Esophagus muscularis mucosa (tissue), 4 donors: ENCODE measurements at regions not wholly inside any gene's neighbourhood (a gene's known extent, or its start where the extent isn't known, plus 50 kb on each side); places are given as distances from the start of the nearest gene placed in this dataset.
"Not testable (repeated sequence)": the region's sequence is repeated elsewhere in the genome, so short reads cannot be mapped to it uniquely, and the experiment has no call there.

ENCODE experiments used
- DNase-seq: peaks from one replicate; pipeline ENCODE4 v3.0.0-alpha.2; 2017; ENCODE audit errors: extremely low spot score
- H3K27ac ChIP-seq, 4 donors: fragments of 200-600 bp; sonication (generic); replicated peaks in 1 of 4; 1 replicate in 3 of 4; 2 replicates in 1 of 4; pipeline ENCODE4 v1.5.1; 2016 to 2019; ENCODE audit warnings: mild to moderate bottlenecking in 1 of 4
- H3K27me3 ChIP-seq, 4 donors: fragments of 200-600 bp; sonication (generic); one replicate each; pipeline versions ENCODE4 v1.5.1 to v1.6.0; 2016 to 2019
- H3K36me3 ChIP-seq, 4 donors: fragments of 200-600 bp; sonication (generic); one replicate each; pipeline ENCODE4 v1.5.1; 2016 to 2019
- H3K4me1 ChIP-seq, 4 donors: fragments of 200-600 bp; sonication (generic); one replicate each; pipeline ENCODE4 v1.5.1; 2016 to 2019
- H3K4me3 ChIP-seq, 4 donors: fragments of 200-600 bp; sonication (generic); 1 replicate in 2 of 4; 2 replicates in 2 of 4; pipeline ENCODE4 v1.5.1; 2016 to 2019; ENCODE audit warnings: mild to moderate bottlenecking in 4 of 4, moderate library complexity in 1 of 4
- H3K9me3 ChIP-seq, 4 donors: fragments of 200-600 bp; sonication (generic); 1 replicate in 3 of 4; 2 replicates in 1 of 4; pipeline ENCODE4 v1.5.1; 2016 to 2019
- EP300 ChIP-seq: sonication (generic); formaldehyde crosslinking; IDR thresholded peaks from one replicate; pipeline ENCODE4 v1.6.1; 2017; ENCODE audit warnings: antibody characterized with exemption
- POLR2A ChIP-seq: fragments of 450-650 bp; IDR thresholded peaks from one replicate; pipeline ENCODE4 v1.6.1; 2017; ENCODE audit warnings: antibody characterized with exemption, moderate library complexity, mild to moderate bottlenecking, low read depth
- POLR2AphosphoS5 ChIP-seq, 2 donors: sonication (generic); formaldehyde crosslinking; IDR thresholded peaks; one replicate each; pipeline ENCODE4 v1.6.1; 2017; ENCODE audit warnings: antibody characterized with exemption in 2 of 2
- WGBS: methylation state at CpG from one replicate; pipeline ENCODE4 v1.1.5; 2018; 5-methylcytosine and 5-hydroxymethylcytosine counted together
- intact Hi-C: fragments of 100-400 bp; cut with DNase I; formaldehyde crosslinking; loops from one replicate; pipeline ENCODE4 v1.15.1; 2023
- TF ChIP-seq, protein P1 (sequence below), 3 experiments: fragments of 200-600 bp in 2 of 3; fragments of 450-650 bp in 1 of 3; sonication (generic) in 2 of 3; IDR thresholded peaks; one replicate each; pipeline ENCODE4 v1.5.1; 2017 to 2019; ENCODE audit warnings: antibody characterized with exemption in 3 of 3, mild to moderate bottlenecking in 2 of 3, moderate library complexity in 1 of 3

DNA sequence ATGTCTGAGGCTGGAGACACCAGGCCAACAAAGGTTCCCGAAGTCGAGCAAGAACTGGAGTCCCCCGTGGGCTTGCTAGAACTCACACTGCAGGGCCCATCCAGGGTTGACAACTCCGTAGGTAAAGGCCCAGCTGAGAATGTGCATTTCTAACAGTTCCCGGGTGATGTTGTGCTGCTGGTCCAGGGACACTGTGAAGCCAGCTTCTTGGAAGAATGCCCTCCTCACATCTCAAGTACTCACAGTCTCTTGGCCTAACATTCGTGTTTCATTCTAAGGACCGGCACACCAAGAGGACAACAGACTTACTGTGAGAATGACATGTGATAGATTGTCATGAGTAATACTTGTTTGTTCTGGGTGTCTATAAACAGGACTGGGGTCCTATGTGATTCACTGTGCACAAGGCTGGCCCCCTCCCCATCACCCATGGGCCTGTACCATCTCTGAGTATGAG, 682.3 kb upstream of the IGFBP3 start:
- WGBS: 51% methylated on average over 3 of the region's 7 CpGs
- Histone ChIP-seq H3K9me3 (no peaks in the 10 kb centered on the region), H3K27me3 (no peaks in the 10 kb centered on the region), H3K4me1 (peaks cover 31 to 59% (median 40%) of the 10 kb centered on the region in 4 donors), H3K27ac (peak overlapping the region; percentile 82 to 85 (median 84)), H3K4me3 (no peak overlapping the region), H3K36me3 (no peaks in the 10 kb centered on the region)
- DNase-seq: no peak
- intact Hi-C loops: loop anchor here (10.0 kb wide), 1 partner anchor 481 kb away; no protein-coding TSS in a partner anchor
- TF ChIP-seq POLR2AphosphoS5 (IDR thresholded peaks at IDR 0.05) (no peak), POLR2A (no peak), EP300 (no peak)
- TF ChIP-seq, protein P1, sequence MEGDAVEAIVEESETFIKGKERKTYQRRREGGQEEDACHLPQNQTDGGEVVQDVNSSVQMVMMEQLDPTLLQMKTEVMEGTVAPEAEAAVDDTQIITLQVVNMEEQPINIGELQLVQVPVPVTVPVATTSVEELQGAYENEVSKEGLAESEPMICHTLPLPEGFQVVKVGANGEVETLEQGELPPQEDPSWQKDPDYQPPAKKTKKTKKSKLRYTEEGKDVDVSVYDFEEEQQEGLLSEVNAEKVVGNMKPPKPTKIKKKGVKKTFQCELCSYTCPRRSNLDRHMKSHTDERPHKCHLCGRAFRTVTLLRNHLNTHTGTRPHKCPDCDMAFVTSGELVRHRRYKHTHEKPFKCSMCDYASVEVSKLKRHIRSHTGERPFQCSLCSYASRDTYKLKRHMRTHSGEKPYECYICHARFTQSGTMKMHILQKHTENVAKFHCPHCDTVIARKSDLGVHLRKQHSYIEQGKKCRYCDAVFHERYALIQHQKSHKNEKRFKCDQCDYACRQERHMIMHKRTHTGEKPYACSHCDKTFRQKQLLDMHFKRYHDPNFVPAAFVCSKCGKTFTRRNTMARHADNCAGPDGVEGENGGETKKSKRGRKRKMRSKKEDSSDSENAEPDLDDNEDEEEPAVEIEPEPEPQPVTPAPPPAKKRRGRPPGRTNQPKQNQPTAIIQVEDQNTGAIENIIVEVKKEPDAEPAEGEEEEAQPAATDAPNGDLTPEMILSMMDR (IDR thresholded peaks at IDR 0.05): no peak

DNA sequence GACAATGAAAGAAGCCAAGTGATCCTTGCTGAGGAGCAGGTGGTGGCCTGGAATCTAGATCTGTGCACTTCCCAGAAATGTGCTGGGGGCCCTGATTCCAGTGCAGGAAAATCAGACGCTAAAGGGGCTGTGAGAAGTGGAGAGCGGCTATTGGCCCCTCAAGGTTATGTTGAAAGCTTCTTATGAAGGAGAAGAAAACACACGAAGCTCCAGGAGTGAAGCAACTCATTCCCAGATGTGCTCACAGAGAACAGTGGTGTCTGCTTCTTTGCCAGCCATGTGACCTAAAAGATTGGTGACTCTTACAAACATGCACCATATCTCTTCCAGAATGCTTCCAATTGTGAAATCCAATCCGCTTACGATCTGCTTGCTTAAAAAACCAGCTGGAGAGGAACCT, 679.3 kb upstream of the IGFBP3 start:
- H3K4me1 ChIP-seq: peaks cover 24 to 38% (median 35%) of the 10 kb centered on the region in 4 donors
- TF ChIP-seq POLR2AphosphoS5 (IDR thresholded peaks at IDR 0.05): peak; percentile 28 to 55
- TF ChIP-seq, protein P1 (IDR thresholded peaks at IDR 0.05): no peak
- H3K27me3 ChIP-seq: no peaks in the 10 kb centered on the region
- H3K9me3 ChIP-seq: no peaks in the 10 kb centered on the region
- H3K36me3 ChIP-seq: no peaks in the 10 kb centered on the region
- intact Hi-C loops: loop anchor here (10.0 kb wide), 1 partner anchor 484 kb away; no protein-coding TSS in a partner anchor
- no peak for DNase-seq
- no peak overlapping the region for H3K4me3 ChIP-seq
- H3K27ac ChIP-seq: peak overlapping the region in 2 of 4 donors; percentile 5 to 11
- whole genome bisulfite sequencing: 70% methylated on average over 5 of the region's 5 CpGs

DNA sequence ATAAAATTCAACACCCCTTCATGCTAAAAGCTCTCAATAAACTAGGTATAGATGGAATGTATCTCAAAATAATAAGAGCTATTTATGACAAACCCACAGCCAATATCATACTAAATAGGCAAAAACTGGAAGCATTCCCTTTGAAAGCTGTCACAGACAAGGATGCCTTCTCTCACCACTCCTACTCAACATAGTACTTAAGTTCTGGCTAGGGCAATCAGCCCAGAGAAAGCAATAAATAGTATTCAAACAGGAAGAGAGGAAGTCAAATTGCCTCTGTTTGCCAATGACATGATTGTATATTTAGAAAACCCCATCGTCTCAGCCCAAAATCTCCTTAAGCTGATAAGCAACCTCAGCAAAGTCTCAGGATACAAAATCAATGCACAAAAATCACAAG, 673.8 kb upstream of the IGFBP3 start:
- H3K4me1 ChIP-seq, H3K9me3 ChIP-seq, H3K27me3 ChIP-seq, H3K27ac ChIP-seq, H3K36me3 ChIP-seq, intact Hi-C loops, DNase-seq, H3K4me3 ChIP-seq: not testable (repeated sequence)
- WGBS: 24% methylated on average over 1 of the region's 1 CpG

DNA sequence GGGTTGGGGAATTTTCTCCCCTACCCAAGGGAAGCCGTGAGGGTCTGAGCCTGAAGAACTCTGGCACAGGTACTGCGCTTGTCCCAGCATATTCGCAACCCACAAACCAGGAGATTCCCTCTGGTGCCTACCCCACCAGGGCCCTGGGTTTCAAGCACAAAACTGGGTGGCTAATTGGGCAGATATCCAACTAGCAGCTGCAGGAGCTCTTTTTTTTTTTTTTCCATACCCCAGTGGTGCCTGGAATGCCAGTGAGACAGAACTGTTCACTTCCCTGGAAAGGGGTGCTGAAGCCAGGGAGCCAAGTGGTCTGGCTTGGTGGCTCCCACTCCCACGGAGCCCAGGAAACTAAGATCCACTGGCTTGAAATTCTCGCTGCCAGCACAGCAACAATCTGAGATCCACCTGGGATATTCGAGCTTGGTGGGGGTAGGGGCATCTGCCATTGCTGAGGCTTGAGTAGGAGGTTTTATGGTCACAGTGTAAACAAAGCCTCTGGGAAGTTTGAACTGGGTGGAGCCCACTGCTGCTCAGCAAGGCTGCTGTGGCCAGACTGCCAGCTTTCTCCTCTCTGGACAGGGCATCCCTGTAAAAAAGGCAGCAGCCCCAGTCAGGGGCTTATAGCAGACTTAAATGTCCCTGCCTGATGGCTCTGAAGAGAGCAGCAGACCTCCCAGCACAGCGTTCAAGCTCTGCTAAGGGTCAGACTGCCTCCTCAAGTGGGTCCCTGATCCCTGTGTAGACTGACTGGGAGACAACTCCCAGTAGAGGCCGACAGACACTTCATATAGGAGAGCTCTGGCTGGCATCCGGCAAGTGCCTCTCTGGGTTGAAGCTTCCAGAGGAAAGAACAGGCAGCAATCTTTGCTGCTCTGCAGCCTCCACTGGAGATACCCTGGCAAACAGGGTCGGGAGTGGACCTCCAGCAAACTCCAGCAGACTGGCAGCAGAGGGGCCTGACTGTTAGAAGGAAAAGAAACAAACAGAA, 670.1 kb upstream of the IGFBP3 start:
- H3K9me3 ChIP-seq, H3K4me3 ChIP-seq, H3K27me3 ChIP-seq, H3K27ac ChIP-seq, intact Hi-C loops, H3K36me3 ChIP-seq, DNase-seq, H3K4me1 ChIP-seq: not testable (repeated sequence)
- WGBS: 91% methylated on average over 8 of the region's 10 CpGs
- TF ChIP-seq, protein P1 (IDR thresholded peaks at IDR 0.05): peak in 1 of 3 experiments; percentile 2

DNA sequence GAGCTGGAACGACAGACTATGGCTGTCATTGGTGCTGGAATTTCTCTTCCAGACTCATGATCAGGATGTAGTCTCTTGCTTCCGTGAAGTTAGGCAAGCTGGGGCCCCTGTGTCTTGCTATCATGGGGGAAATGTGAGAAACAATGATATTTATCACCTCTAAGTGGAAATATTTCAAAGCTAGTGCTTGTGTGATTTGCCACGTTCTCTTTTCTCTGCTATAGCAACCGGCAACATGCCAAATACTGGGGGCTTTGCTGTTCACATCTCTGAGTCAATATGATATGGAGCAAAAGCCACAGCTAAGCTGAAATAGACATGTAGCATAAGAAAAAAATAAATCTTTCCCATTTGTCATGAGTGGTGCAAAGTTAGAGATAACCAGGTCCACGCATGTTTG, 668.2 kb upstream of the IGFBP3 start:
- Histone ChIP-seq H3K27ac (no peak overlapping the region), H3K27me3 (no peaks in the 10 kb centered on the region), H3K9me3 (peaks cover 0 to 3% (median 0%) of the 10 kb centered on the region in 4 donors), H3K4me1 (peaks cover 0 to 10% (median 0%) of the 10 kb centered on the region in 4 donors), H3K4me3 (no peak overlapping the region), H3K36me3 (no peaks in the 10 kb centered on the region)
- intact Hi-C loops: no loop called here
- DNase-seq: no peak
- TF ChIP-seq, protein P1 (IDR thresholded peaks at IDR 0.05): no peak
- WGBS: 75% methylated on average over 5 of the region's 5 CpGs
